ENCODE measurements at regions not wholly inside any gene's neighbourhood (a gene's known extent, or its start where the extent isn't known, plus 50 kb on each side); places are given as distances from the start of the nearest gene placed in this dataset.
"Not testable (repeated sequence)": the region's sequence is repeated elsewhere in the genome, so short reads cannot be mapped to it uniquely, and the experiment has no call there.

DNA sequence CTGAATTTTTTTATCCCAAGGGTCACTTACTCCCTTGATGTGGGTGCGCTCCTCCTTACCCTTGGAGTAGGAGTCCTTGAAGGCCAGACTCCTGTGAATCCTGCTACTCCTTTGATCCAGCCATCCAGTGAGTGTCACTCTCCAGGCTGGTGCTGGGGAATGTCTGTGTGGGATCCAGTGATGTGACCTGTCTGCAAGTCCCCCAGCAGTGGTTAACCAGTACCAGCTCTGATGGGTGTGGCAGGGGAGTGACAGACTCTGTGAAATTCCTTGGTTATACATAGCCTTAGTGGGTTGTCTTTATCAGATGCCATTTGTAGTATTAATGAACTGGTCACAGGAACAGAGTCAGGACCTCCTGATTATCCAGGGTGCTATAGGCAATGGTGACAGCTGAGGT, 409.5 kb upstream of the LMO3 start:
- Histone ChIP-seq H3K4me3 (no peak overlapping the region), H3K27ac (no peak overlapping the region)
- TF ChIP-seq, protein P1, sequence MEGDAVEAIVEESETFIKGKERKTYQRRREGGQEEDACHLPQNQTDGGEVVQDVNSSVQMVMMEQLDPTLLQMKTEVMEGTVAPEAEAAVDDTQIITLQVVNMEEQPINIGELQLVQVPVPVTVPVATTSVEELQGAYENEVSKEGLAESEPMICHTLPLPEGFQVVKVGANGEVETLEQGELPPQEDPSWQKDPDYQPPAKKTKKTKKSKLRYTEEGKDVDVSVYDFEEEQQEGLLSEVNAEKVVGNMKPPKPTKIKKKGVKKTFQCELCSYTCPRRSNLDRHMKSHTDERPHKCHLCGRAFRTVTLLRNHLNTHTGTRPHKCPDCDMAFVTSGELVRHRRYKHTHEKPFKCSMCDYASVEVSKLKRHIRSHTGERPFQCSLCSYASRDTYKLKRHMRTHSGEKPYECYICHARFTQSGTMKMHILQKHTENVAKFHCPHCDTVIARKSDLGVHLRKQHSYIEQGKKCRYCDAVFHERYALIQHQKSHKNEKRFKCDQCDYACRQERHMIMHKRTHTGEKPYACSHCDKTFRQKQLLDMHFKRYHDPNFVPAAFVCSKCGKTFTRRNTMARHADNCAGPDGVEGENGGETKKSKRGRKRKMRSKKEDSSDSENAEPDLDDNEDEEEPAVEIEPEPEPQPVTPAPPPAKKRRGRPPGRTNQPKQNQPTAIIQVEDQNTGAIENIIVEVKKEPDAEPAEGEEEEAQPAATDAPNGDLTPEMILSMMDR (IDR thresholded peaks at IDR 0.05; ENCODE audit: low read depth, low read length): no peak

DNA sequence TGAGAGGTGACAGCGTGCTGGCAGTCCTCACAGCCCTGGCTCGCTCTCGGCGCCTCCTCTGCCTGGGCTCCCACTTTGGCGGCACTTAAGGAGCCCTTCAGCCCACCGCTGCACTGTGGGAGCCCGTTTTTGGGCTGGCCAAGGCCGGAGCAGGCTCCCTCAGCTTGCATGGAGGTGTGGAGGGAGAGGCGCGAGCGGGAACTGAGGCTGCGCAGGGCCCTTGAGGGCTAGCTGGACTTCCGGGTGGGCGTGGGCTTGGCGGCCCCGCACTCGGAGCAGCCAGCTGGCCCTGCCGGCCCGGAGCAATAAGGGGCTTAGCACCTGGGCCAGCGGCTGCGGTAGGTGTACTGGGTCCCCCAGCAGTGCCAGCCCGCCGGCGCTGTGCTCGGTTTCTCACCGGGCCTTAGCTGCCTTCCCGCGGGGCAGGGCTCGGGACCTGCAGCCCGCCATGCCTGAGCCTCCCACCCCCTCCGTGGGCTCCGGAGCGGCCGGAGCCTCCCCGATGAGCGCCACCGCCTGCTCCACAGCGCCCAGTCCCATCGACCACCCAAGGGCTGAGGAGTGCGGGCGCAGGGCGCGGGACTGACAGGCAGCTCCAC, 401.6 kb upstream of the LMO3 start:
- H3K4me1 ChIP-seq (ENCODE audit: low read depth); H3K9me3 ChIP-seq (ENCODE audit: low read depth); H3K27me3 ChIP-seq; H3K27ac ChIP-seq; DNase-seq (ENCODE audit: low read depth in 1 of 2, low spot score in 1 of 2); H3K36me3 ChIP-seq; H3K4me3 ChIP-seq: not testable (repeated sequence)

More for the DNA sequence above, 409.5 kb upstream of the LMO3 start:
- Histone ChIP-seq H3K27me3 (no peaks in the 10 kb centered on the region), H3K4me1 (ENCODE audit: low read depth) (no peaks in the 10 kb centered on the region), H3K36me3 (no peaks in the 10 kb centered on the region), H3K9me3 (ENCODE audit: low read depth) (no peaks in the 10 kb centered on the region)
- DNase-seq (ENCODE audit: low read depth in 1 of 2, low spot score in 1 of 2): no peak

DNA sequence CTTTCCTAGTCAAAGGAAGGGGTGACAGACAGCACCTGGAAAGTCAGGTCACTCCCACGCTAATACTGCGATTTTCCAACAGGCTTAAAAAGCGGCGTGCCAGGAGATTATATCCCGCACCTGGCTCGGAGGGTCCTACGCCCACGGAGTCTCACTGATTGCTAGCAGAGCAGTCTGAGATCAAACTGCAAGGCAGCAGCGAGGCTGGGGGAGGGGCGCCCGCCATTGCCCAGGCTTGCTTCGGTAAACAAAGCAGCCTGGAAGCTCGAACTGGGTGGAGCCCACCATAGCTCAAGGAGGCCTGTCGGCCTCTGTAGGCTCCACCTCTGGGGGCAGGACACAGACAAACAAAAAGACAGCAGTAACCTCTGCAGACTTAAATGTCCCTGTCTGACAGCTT, 392.6 kb upstream of the LMO3 start:
- not testable (repeated sequence) for H3K36me3 ChIP-seq; H3K4me3 ChIP-seq; H3K4me1 ChIP-seq (ENCODE audit: low read depth); DNase-seq (ENCODE audit: low read depth in 1 of 2, low spot score in 1 of 2); H3K9me3 ChIP-seq (ENCODE audit: low read depth); H3K27ac ChIP-seq; H3K27me3 ChIP-seq

DNA sequence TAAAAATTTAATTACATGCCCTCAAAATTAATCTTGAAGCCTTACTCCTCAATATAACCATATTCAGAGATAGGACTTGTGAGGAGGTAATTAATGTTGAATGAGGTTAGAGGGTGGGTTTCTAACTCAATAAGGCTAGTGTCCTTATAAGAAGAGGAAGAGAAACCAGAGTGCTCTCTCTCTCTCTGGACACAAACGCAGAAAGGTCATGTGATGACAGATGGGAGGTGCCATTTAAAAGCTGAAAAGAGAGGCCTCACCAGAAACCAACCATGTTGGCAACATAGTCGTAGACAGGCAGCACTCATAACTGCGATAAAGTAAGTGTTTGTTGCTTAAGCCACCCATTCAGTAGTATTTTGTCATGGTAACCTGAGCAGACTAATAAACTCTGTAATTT, 378.5 kb upstream of the LMO3 start:
- H3K4me3 ChIP-seq: no peak overlapping the region
- H3K4me1 ChIP-seq (ENCODE audit: low read depth): no peaks in the 10 kb centered on the region
- H3K27ac ChIP-seq: no peak overlapping the region
- no peak for DNase-seq (ENCODE audit: low read depth in 1 of 2, low spot score in 1 of 2)
- TF ChIP-seq, protein P1 (IDR thresholded peaks at IDR 0.05; ENCODE audit: low read depth, low read length): no peak
- no peaks in the 10 kb centered on the region for H3K36me3 ChIP-seq
- no peaks in the 10 kb centered on the region for H3K27me3 ChIP-seq
- no peaks in the 10 kb centered on the region for H3K9me3 ChIP-seq (ENCODE audit: low read depth)

DNA sequence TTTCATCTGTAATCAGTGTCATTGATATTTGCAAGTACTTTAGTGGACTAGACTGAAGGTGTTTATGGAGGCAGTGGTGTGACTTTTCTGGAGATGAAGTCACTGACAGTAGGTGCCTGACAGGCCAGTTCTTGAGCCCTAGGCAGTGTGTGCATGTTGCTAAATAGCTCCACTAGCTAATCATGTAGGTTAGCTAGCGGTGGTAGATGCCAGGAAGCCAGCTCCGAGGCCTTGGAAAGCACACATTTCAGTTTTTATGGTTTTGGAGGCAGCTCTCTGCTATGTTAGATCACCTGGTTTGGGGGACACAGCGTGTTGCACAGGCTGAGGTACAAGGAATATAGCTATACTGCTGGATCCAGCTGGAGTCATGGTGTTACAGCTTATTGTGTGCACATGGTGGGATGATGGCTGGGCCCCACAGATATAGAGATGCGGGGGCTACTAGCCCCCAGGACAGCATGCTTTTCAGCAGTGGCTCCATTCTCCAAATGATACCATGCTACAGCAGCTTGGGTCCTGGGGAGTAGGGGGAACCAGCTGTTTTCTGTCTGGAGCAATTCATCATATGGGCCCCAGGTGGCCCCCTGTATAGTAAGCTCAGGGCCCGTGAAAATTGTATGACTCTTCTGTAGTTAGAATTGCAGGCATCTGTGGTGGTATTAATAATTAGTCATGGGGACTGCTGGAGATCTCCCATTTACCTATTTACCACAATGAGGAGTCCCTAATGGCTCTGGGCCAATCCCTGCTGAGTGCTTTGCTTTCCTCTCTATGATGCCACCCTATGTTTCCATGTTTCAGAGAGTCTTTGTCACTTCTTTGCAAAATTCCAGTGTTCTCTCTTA, 367.2 kb upstream of the LMO3 start:
- DNase-seq (ENCODE audit: low read depth in 1 of 2, low spot score in 1 of 2): no peak
- H3K4me3 ChIP-seq: no peak overlapping the region
- no peaks in the 10 kb centered on the region for H3K4me1 ChIP-seq (ENCODE audit: low read depth)
- H3K36me3 ChIP-seq: no peaks in the 10 kb centered on the region
- no peaks in the 10 kb centered on the region for H3K27me3 ChIP-seq
- no peaks in the 10 kb centered on the region for H3K9me3 ChIP-seq (ENCODE audit: low read depth)
- TF ChIP-seq, protein P1 (IDR thresholded peaks at IDR 0.05; ENCODE audit: low read depth, low read length): no peak
- H3K27ac ChIP-seq: no peak overlapping the region

DNA sequence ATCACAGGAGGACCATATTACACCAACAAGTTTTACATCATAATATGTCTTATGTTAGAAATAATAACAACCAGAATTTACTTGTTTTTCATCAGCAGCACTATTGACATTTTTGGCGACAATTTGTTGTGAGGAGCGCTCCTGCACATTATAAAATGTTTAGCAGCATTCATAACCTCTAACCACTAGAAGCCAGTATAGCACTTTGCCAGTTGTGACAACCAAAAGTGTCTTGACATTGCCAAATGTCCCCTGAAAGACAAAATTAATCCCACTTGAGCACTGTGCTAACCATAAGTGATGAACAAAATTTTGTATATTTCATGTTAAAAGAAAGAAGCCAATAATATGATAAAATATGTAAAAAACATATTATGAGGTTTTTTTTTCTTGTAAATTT, 356.9 kb upstream of the LMO3 start:
- TF ChIP-seq, protein P1 (IDR thresholded peaks at IDR 0.05; ENCODE audit: low read depth, low read length): no peak
- no peaks in the 10 kb centered on the region for H3K27me3 ChIP-seq
- no peak for DNase-seq (ENCODE audit: low read depth in 1 of 2, low spot score in 1 of 2)
- H3K36me3 ChIP-seq: no peaks in the 10 kb centered on the region
- no peaks in the 10 kb centered on the region for H3K9me3 ChIP-seq (ENCODE audit: low read depth)
- H3K4me3 ChIP-seq: no peak overlapping the region
- H3K4me1 ChIP-seq (ENCODE audit: low read depth): no peaks in the 10 kb centered on the region
- no peak overlapping the region for H3K27ac ChIP-seq

All from cardiac muscle cell (in vitro differentiated cells and primary cell).